IPS DF 4.7 (cell line): ENCODE measurements at regions not wholly inside any gene's neighbourhood (a gene's known extent, or its start where the extent isn't known, plus 50 kb on each side); places are given as distances from the start of the nearest gene placed in this dataset.

Experiments used
- DNase-seq: peaks from one replicate; pipeline ENCODE4 v3.0.0-alpha.2; 2013; ENCODE audit warnings: low spot score; ENCODE audit errors: extremely low read depth

DNA sequence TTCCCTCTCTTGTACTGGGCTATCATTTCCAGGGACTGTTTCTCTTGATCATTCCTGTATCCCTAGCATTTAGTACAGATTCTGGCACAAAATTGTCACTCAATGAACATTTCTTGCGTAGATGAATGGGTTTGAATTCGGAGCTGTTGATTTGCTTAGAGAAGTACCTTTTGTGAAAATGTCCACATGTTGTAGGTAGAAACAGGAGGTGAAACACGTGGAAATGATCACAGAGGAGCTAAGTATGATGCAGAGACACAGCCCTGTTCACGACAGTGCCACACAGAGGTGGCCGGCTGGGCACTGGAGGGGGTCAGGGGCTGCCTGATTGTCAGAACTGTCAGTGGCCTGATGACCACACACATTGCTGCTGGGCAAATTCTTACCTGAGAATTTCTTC is 196.1 kb upstream of the PRKCQ start:
- DNase-seq = no peak

DNA sequence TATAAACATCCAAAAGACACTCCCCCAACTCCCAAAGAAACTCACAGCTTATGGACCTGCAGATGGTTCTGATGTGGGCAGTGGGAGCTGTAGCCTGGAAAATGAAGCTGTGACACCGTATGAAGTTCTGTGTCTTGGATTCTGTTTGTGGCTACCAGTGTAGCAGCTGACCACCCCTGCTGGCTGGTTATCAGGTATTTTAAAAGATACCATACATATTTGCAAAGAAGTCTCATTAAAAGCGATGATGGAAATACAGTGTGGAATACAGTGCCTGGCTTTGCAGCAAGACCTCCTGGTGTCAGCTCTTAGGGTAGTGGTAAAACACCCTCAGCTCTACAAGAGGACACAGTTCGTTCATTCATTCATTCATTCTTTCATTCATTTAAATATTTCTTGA is 194.3 kb upstream of the PRKCQ start:
- no peak for DNase-seq

DNA sequence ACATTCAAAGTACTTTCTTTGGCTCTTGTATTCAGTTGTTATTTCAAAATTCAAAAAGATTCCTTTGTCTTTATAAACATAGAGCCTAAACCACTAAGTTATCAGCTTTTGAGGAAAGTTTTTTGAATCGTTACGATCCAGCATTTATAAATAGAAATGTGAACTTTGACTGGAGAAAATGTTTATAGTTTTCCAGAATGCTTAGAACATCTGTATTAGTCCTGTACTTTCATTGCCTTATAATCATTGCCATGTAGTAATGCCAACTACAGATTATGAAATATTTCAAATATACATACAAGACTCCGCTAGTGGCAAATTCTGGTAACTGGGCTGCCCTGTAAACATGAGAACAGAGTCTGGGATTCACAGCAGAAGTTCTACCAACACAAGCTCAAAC is 191.3 kb upstream of the PRKCQ start:
- DNase-seq = no peak

DNA sequence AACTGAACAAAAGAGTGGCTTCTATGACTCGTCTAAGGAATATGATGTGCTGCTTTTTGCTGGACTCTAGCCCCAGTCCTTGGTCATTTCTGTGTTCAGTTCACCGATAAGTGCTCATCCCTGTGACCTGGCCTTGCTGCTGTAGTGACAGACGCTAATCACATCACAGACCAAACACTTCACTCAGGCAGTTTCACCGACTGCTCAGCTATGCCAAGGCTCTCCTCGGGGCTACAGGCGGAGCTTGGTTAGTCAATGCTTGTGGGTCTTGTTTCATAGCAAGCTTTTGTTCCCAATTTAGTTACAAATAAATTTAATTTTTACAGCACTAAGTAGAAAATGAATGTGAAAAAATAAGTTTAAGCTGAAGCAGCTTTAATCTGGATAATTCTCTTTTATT is 190.8 kb upstream of the PRKCQ start:
- DNase-seq = no peak

DNA sequence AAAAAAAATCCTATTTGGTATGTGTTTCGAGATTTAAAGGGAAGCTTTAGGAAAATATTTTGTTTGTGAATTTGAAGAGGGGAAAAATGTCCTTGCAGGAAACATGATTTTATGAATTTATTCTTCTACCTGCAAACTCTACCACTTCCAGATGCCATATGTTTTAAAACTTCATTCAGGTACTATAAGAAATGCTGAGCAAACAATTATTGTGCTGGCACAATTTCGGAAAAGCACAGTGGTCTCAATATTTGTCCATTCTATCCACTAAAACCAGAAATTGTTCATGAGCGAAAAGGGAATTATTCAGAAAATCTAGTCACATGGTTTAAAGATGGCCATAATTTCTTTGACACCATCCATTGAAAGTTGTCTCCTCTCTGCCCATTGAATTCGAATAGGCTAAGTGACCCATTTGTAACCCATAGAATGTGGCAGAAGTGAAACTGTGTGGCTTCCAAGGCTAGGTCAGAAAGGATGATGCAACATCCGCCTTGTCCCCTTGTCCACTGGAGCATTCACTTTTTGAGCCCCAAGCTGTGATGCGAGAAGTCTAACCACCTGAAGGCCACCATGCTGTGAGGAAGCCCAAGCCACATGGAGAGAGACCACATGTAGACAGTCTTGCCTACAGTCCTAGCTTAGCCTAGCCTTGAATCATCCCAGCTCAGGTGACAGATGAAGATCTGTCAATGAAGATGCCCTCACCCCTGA is 189.8 kb upstream of the PRKCQ start:
- DNase-seq = no peak

DNA sequence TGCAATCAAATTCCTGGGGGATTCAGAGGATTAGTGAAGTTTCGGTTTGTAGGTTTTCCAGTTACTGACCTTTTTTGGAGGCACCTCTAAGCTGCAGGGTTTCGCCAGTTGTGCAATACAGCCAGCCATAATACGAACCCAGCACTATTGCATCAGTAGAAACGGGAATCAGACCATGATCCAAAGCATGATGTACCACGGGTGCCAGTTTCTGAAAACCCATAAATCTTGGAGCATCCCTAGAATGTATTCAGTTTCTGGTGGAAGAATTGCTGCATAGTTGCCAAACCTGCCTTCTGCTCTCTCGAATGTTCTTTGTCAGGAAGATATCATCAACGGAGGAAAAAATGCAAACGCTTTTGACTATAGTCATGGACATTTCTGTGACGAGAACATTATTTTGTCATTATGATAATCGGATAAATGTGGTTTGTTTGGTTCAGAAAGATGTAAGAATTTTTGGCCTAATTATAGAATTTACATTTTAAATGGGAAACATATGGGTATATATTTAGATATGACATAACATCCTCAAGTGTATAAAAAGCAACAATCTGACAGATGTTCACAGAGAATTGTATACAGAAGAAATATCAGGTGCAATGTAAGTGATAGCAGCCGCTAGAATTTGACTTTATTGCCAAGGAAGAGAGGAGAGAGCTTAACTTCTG is 186.2 kb upstream of the PRKCQ start:
- DNase-seq = no peak

DNA sequence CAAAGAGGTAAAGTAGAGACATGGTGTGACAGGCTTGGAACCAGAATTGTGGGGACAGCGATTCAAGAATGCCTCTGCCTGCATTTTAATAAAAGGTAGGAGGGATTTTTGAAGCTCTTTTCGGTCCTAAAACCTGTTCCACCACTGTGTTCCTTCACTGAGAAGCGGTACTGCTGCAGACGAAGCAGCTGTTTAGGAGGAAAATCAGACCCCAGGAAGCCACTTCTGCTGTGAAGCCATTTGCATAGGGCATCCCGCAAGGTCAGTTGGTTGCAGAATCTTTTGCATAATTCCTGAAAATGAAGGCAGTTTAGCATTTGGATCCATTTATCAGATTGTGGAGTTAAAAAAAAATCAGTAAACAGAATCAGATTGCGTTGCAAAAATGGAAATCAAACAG is 183.3 kb upstream of the PRKCQ start:
- no peak for DNase-seq

DNA sequence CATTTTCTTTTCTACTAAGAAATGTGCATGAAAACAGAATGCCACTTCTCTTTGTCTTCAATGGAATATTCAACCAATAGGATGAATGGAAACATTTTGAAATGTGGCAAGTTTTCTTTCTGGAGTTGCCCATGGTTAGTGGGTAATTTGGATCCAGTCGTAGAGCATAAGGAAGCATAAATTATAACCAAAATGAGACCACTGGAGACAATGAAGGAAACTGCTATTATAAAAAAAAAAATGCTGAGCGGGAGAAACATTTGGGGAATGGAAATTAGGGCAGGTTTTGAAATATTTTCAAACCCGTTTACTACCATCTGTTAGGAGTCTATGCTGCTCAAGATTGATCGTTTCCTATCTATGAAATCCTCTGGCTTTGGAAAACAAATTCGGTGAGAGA is 182.9 kb upstream of the PRKCQ start:
- no peak for DNase-seq

DNA sequence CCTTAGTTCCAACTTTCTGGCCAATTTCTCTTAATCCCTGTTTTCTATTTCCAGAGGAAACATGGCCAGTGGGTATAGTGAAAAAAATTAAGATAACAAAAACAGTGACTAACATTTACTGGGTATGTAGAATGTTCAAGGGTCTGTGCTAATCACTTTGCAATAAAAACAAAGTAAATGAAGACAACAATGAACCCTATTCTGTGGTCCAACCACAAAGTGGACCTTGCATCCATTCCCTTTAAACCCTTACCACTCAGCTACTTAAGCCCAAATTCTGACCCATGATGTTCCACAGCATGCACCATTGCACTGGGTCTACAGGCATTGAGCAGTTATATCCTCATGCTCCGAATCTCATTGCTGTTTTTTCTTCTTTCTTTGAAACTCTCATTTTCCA is 179.9 kb upstream of the PRKCQ start:
- no peak for DNase-seq

DNA sequence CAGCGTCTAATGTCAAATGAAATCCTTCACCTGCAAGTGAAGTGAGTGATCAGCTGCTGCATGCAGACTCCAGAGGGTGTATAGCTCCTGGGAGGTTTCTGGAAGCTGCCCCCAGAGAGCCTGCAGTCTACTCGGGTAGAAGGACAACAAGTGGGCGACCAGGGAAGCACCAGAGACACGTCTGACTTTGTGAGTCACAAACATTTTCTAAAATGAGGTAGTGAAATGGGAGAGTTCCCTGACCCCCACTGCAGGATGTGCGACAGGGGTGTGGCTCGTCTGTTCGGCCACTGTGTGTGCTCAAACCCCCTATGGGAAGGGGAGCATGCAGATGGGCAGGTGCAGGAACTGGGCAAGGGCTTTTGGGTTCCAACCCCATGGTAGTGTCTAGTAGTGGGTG is 177.1 kb upstream of the PRKCQ start:
- DNase-seq = no peak

DNA sequence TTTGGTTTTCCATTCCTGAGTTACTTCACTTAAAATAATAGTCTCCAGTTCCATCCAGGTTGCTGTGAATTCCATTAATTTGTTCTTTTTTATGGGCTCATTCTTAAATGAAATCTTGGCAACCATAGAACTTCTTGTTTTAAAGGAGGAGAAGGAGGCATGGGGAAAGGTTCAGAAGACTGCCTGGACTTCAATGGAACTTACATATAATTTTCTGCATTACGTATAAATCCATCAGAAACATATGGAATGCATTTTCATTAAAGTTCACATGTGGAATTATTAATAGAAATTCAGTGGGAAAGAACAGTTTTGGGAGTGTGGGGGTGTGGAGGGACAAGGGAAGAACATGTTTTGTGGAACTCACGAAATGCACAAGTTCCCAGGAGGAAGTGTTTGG is 176.6 kb upstream of the PRKCQ start:
- no peak for DNase-seq

DNA sequence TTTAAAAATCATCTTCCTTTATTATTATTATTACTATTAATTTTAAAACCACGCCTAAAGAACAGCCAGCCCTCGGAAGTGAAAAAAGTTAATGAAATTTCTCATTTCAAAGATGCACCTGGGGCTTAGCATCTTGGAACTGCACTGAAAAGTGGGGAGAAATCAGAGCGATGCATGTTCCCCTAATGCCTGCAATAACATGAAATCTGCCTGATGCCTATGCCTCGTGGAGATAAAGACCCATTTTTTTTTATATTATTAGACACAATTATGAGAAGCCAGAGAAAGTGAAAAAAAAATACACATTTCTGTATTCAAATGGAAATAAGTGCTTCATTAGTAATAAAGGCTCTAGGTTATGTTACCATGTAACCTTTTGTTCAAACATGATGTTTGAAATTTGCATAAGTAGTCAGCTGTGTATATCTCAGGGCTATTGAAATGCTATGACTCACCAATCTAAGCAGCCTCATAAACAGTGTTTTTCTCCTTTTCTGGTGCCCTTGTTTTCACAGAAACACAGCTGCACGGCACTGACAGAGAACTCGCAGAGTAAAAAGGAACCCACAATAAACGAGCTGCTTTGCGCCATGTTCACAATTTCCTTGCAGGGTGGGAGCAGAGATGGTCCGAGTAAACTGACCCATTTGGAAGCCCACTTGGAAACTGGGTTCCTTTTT is 175.8 kb upstream of the PRKCQ start:
- no peak for DNase-seq

DNA sequence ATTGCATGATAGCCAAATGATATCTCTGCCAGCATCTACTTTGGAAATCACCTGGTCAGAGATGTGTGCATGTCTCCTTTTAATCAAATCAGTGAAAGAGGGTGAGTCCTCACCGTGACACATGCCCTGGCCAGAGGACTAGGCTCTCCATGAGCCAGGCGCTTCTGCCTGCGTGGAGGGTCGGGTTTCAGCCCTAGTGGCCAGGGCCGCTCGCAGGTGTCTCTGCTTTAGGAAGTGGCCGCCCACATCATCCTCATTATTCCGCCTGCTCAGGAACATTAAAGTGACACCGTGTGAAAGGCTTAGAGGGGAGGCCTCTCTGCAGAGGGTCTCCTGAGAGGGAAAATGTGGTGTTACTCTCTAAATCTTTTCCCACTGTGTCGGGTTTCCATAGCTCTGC is 173.6 kb upstream of the PRKCQ start:
- DNase-seq = no peak

DNA sequence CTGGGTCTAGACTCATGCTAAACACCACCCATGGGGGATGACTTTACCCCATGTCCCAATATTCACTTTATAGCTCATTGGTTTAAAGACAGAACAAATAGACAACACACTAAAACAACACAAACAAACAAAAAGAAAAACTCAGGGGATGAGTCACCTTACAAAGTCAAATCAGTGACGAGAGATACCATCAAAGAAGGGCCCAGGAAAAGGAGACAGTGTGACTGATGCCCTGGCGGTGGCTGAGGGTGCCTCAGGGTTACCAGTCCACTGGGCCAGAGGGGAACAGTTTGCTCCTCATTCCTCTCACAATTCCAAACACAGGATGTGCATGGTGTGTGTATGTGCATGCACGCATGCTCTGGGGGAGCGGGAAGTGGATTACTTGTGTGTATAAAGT is 171.3 kb upstream of the PRKCQ start:
- DNase-seq = no peak

DNA sequence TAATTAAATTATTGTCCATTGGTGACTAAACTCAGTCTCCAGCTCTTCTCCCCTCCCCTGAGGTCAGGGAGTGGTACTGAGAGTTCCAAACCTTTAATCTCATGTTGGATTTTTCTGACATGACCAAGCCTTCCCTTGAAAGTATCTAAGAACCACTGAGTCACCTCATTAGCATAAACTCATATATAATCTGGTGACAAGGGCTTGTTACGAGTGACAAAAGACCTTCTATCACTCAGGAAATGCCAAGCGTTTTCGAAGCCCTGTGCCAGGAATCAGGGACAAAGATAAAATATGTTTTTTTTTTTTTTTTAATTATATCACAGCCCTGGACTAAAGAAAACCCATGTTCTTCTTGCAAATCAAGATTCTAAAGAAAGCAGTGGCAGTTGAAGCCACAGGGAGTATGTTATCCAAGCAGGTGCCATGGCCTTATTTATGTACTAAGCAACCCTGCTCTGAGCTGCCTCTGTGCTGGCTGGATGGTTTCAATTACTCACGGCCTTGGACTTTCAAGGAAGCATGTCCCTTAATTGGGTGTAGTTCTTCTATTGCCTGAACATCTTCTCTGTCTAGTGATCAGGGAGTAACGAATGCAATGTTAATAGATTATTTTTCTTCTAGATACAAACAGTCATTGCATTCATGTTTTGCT is 169.0 kb upstream of the PRKCQ start:
- DNase-seq = no peak

DNA sequence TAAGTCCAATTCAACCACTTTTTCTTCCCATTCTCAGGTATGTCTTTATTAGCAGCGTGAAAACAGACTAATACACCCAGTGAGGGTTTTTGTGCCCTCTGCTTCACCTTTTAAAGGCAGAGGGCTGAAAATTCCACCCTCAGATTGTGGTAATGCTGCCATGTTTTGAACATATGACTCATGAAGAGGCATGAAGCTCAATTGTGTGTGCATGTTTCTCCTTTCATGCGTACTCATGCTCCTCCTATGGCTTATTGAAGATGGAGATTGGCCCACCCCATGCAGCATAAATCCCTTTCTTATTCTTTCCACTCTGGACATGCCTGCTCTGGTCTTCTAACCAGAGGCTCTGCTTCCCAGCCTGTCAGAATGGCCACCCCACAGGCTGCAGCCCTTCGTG is 168.0 kb upstream of the PRKCQ start:
- no peak for DNase-seq

DNA sequence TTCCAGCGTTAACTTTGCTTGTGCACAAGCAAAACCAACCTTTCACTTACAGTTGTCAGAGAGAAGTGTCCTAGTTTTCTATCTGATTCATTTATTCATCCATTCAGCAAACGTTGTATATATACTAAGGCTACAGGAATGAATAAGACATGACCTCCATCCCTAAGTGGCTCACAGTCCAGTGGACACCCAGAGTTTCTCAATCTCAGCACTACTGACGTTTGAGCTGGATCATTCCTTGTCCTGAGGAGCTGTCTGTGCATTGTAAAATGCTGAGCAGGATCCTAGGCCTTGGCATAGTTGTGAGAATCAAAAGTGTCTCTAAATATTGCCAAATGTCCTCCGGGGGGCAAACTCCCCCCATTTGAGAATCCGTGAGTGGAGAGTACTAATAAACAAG is 166.7 kb upstream of the PRKCQ start:
- no peak for DNase-seq

DNA sequence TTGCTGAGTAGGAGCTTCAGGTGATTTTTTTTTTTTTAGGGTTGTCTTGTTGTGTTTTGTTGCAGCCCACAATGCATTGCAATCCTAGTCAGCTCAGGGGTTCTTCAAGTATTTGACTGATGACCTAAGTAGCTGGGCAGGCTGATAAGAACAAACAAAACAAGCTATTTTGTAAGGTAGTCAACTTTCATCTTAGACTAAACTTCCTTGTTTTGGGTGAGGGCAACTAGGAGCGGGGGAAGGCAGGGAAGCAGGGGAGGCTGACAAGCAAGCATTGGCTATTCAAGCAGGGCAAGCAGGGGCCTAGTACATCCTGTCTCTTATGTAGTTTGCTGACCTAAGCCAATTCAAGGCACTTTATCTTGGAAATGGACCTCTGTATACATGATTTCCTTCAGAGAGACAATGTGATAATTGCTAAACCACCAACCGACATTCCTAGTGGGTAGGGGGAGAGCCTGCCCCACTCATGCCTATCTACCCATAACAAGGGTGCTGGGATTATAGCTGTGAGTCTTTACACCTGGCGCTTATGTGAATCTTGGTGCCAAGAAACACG is 163.3 kb upstream of the PRKCQ start:
- no peak for DNase-seq

DNA sequence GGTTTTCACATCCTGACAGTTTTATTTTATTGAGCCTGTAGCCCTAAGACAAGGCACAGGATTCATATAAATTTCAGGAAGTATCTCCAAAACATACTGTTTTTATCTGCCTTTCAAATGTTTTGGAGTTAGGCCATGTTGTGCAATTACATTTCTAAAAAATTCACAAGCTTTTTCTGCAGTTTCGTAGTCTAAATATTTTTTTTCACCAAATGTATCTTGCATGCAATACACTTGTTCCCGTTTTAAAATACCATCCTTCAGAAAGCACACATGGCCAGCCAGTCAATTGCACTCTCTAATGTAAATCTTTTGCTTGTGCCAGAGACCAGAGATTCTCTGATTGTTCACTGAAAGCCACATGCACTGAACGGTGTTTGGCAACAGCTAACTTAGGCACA is 161.5 kb upstream of the PRKCQ start:
- DNase-seq = no peak

DNA sequence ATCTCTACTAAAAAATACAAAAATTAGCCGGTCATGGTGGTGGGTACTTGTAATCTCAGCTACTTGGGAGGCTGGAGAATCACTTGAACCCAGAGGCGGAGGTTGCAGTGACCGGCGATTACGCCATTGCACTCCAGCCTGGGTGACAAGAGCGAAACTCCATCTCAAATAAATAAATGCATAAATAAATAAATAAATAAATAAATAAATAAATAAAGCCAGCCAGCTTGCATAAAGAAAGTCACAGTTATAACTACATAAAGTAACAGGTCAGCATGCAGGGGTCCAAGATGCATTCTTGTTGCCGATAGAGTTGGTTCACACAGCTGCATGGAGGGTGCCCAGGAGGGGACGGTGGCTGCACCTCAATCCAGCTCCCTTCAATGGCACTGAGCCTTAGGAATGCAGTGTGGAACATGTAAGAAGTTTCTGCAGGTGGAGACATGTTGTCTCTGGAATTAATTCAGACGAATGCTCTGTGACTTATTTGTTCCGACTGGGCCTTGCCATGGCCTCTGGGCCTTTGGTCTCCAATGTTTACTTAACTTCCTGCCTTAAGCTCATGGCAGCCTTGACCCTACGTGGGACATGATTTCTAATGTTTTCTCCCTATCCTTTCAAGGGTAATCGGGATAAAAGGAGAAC is 159.6 kb upstream of the PRKCQ start:
- DNase-seq = no peak

DNA sequence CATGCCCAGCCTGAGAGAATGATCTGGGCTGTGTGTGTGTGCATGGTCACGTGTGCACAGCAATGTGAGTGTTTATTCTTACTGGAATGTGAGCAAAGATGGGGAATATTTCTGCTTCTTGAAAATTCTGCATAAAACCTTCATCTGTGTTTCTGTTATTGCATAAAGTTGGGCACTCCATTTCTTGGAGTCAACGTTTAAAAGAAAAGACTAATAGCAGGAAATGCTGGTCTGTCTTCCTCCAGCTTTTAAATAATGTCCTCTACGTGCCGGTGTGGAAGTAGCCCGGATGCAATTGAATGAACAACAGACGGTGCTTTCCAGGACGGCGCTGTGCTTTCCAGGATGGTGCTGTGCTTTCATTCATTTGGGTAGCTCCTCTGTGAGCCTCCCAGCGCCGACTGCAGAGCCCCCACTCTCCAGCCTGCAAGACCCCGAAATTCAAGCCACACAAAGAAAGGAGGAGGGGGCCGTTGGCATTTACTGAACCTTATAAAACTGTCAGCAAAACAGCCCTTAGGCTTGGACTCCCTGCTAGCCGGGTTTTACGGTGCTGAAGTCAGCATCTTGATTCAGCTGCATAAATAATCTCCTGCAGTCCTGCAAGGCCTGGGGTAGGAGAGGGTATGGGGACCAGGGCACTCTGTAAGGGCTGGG is 158.2 kb upstream of the PRKCQ start:
- DNase-seq = no peak
